GM13976 (cell line): ENCODE measurements at regions not wholly inside any gene's neighbourhood (a gene's known extent, or its start where the extent isn't known, plus 50 kb on each side); places are given as distances from the start of the nearest gene placed in this dataset.

Experiments
- DNase-seq: peaks from one replicate; pipeline ENCODE4 v3.0.0; 2012; ENCODE audit warnings: low spot score
- in situ Hi-C: fragments of 300-500 bp; cut with MboI; formaldehyde crosslinking; loops from one replicate; pipeline ENCODE4 v1.12.0; 2022; ENCODE audit warnings: low sequenced_read_pairs, mixed read lengths, inconsistent platforms; ENCODE audit not compliant: unreplicated experiment
- TF ChIP-seq, protein P1 (sequence below): IDR thresholded peaks from 2 replicates; pipeline ENCODE4 v1.5.1; 2012; ENCODE audit warnings: borderline replicate concordance, mild to moderate bottlenecking; ENCODE audit not compliant: insufficient read depth; ENCODE audit errors: extremely low read depth, missing control alignments, control extremely low read depth

- in situ Hi-C loops = no loop called here
- no peak for DNase-seq
- TF ChIP-seq, protein P1, sequence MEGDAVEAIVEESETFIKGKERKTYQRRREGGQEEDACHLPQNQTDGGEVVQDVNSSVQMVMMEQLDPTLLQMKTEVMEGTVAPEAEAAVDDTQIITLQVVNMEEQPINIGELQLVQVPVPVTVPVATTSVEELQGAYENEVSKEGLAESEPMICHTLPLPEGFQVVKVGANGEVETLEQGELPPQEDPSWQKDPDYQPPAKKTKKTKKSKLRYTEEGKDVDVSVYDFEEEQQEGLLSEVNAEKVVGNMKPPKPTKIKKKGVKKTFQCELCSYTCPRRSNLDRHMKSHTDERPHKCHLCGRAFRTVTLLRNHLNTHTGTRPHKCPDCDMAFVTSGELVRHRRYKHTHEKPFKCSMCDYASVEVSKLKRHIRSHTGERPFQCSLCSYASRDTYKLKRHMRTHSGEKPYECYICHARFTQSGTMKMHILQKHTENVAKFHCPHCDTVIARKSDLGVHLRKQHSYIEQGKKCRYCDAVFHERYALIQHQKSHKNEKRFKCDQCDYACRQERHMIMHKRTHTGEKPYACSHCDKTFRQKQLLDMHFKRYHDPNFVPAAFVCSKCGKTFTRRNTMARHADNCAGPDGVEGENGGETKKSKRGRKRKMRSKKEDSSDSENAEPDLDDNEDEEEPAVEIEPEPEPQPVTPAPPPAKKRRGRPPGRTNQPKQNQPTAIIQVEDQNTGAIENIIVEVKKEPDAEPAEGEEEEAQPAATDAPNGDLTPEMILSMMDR = no peak
These were observed 2149.4 kb upstream of the ACO1 start for GRCh38 chr9:30235068-30235467.

- in situ Hi-C loops = no loop called here
- TF ChIP-seq, protein P1 = no peak
- DNase-seq = no peak
These were observed 2148.9 kb upstream of the ACO1 start for GRCh38 chr9:30235564-30235963.

DNA sequence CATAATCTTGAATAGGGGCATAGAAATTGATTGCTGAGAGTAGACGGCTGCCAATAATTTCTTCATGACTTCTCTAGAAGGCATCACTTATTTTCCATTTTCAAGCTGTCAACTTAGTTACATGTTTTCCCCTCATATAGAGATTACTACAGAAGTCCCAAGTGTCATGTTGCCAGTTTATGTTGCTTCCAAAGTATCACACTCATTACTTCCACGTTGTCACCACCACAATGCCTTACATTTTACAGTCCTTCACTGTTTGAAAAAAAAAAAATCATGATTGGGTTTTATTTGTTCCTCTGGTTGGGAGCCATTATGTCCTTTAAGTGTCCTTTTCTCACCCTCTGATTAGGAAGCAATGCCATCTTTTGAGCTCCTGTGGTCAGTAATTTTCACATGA, 2144.6 kb upstream of the ACO1 start:
- in situ Hi-C loops = no loop called here

GRCh38 chr9:30243467-30243866, 2141.0 kb upstream of the ACO1 start:
- no peak for DNase-seq
- TF ChIP-seq, protein P1 = no peak
- in situ Hi-C loops = no loop called here

More for the DNA sequence above, 2144.6 kb upstream of the ACO1 start:
- TF ChIP-seq, protein P1 = no peak
- no peak for DNase-seq

DNA sequence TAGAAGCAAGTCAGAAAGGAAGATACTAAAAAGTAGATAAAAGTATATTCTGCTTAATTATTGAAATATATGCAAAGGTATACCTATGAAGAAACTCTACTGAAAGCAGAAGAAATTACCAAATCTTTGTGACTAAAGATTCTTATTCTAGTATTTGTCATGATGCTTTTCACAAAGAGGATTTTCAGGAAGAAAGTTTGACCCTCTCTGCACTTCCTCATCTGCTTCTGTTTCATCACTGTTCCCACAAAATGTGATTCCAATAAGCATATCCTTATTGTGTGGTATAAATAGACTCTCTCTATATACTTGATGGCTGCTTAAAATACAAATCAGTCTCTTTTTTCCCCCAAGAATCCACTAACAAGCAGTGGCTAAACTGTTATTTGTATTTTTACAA, 2139.6 kb upstream of the ACO1 start:
- TF ChIP-seq, protein P1 = no peak
- in situ Hi-C loops = no loop called here
- DNase-seq = no peak

DNA sequence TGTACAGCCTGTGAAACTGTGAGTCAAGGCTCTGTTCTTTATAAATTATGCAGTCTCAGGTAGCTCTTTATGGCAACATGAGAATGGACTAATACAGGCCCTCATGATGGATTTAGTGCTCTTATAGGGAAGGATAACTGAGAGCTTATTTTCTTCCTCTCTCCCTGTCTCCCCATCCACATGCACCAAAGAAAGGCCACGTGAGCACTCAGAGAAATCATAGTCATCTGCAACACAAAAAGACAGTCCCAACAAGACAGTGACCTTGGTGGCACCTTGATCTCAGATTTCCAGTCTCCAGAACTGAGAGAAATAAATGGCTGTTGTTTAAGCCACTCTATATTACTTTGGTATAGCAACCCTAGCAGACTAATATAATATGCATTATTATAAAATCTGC, 2133.6 kb upstream of the ACO1 start:
- TF ChIP-seq, protein P1 = no peak
- in situ Hi-C loops = no loop called here
- DNase-seq = no peak

GRCh38 chr9:30258094-30258493, 2126.3 kb upstream of the ACO1 start:
- TF ChIP-seq, protein P1 = no peak
- in situ Hi-C loops = no loop called here
- no peak for DNase-seq
